GM18520 (cell line): ENCODE measurements at regions not wholly inside any gene's neighbourhood (a gene's known extent, or its start where the extent isn't known, plus 50 kb on each side); places are given as distances from the start of the nearest gene placed in this dataset.

Experiments used
- ATAC-seq: cut with Tn5 transposase; IDR thresholded peaks from one replicate; pipeline ENCODE4 v1.9.1; 2021; ENCODE audit not compliant: unreplicated experiment

DNA sequence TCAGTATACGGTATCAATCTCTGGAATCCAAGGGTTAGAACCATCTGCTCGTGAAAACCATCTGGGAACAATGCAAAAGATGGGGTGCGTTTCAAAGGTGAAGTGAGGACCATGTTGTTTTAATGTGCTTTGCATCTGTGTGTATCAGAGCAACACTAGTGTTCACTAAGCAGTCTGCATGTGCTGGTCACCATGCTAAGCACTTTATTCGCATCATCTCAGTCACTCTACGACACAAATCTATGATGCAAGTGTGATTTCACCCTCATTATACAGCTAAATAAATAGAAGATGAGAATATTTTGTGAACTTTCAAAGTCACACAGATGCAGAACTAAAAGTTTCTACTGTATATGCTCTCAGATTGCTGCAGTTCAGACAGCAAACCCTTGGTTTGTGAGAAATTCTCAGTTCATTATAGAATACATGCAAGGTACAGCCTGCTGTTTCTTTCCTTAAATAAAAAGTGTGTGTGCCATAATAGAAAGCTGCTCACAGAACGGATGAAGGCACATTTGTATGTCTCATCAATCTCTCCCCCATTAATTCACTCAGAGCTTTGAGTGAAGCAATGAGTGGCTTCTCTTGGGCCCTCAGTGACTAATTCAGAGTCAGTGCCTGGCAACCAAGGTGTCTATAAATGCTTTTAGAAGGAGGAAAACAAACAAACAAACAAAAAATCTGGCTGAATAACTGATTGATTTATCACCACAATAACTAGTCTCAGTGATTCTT lies 652.8 kb upstream of the SOX11 start:
- no peak for ATAC-seq

DNA sequence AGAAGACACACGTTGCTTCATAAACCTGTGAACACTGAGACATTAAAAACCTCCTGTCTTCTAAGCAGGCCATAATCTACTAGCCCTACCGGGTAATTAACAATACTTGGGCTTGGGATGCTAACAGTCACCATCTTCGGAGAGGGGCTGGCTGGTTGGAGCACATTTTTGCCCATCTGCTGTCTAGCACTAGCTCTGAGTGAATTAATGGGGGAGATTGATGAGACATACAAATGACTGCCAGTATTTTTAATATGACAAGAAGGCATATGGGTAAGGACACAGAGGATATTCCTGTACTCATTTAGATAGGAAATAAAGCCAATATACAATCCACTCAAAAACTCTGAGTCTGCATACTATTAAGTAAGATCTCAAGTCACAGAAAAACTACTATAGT lies 651.6 kb upstream of the SOX11 start:
- no peak for ATAC-seq

DNA sequence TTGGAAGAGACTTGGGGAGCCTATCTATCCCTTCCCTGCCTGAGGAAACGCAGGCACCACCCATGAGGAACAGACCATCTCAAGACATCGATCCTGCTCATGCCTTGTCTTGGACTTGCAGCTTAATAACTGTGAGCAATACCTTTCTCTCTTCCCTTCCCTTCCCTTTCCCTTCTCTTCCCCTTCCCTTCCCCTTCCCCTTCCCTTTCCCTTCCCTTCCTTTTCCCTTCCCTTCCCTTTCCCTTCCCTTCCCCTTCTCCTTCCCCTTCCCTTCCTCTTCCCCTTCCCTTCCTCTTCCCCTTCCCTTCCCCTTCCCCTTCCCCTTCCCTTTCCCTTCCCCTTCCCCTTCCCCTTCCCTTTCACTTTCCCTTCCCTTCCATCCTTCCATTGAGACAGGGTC lies 650.7 kb upstream of the SOX11 start:
- no peak for ATAC-seq

DNA sequence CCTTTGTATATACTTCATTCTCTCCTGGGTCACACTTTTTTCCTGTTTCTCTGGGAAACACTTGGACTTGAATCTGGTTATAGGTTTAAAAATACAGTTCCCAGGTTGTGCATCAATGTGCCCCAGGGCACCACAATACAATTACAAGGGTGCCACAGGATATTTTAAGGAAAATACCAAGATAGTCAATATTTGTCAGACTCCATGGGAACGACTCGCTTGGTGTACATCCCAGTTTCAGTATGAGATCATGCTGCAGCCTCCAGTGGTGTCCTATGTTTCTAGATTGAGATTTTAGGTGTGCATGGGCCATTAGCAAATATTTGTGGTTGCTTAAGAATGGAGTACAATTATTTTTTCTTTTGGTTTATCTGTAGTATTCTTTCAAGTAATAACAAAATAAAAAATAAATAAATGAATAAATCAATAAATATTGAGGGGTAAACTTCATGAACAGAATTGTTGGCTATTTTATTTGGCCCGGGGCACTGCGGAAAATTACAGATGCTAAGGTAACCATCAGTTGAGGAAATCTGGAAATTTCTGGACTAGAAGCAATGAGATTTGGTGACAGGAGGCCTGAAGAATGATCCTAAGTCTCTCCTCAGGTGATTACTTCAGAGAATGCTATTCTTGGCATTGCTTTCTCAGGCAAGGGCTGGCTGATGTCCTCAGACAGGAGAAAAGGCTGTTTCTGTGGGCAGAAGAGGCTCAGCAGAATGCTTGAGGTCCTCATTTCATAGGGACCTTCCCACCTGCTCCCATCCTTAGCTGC lies 649.3 kb upstream of the SOX11 start:
- ATAC-seq: no peak

DNA sequence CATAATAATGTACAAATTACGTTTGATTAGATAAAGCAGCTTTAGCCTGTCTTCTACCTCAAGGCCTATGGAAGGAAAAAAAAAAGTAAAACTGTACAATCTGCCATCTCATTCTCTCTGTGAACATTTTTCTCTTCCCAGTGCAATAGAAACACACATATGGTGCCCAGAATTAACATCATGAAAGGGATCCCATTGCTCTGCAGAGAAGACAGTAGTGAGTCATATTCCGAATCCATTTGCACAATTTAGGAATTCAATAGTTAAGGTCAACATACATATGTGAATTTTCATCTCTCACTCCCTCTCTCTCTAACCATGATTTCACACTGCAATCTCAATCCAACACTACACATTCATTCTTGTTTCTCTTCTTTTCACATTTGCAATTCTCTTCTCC lies 640.9 kb upstream of the SOX11 start:
- ATAC-seq: no peak

DNA sequence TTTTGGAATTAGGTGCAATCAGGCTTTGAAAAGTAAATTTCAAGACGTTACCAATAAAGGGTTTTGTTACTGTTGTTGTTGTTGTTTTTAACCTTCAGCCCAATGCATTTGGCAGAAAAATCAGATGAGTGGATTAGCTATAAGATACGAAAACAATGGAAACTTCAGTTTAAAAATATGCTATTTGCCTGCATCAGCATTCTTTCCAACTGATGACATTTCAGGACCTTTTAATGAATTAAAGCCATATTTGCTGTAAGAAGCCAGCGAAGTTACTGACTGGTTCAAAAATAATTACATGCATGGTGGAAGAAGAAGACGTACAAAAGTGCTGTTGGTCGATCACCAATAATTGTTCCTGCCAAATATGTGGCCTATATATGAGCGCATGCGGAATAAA lies 639.3 kb upstream of the SOX11 start:
- ATAC-seq: no peak

DNA sequence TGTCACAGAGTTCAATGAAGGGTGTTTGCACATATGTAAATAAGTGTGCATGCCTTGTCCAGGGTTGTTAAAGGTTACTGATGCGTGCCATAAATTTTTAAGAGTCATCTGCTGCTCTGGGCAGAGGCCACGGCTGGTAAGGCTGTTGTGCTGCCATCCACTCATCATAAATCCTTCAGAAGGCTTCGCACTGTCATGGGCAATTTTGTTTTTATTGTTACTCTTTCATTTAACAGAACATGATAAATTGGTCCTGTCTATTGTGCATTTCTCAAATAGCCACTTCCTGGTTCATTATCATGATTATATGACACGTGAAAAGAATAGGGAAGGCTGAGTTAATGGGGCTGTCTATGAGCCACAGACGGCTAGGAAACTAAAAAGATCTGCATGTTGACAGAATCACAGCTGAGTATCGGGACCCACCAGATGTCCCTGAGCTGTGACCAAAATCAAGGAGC lies 634.3 kb upstream of the SOX11 start:
- no peak for ATAC-seq

DNA sequence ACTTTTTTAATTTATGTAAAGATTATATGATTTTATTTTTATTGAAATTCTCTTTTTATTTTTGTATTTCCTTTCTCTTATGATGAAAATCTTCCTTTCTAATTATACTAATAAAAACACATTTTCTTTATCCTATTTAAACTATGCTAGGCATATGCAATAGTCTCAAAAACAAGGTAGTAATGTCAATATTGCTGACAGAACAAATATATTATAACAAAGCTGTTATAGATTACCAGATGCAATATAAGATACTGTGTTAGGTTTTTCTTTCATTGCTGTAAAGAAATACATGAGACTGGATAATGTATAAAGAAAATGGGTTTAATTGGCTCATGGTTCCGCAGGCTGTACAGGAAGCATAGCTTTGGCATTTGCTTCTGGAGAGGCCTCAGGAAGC lies 631.2 kb upstream of the SOX11 start:
- no peak for ATAC-seq

DNA sequence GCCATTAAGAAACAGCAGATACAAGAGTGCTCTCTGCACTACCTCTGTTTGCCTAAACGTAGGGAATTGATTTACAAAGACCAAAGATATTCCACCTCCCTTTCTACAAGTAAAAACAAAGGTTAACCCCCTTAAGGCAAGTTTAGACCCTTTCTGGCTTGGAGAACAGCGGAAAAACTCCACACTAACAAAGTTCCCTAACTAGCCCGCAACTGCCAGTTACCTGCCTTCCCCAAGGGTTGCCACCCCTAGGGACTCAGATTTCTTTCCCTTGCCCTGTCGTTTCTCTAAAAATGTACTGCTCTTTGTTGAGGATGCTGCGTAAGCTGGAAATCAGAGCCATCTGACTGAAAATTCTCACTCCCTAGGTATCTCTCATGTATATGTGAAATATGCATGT lies 627.5 kb upstream of the SOX11 start:
- ATAC-seq: no peak

DNA sequence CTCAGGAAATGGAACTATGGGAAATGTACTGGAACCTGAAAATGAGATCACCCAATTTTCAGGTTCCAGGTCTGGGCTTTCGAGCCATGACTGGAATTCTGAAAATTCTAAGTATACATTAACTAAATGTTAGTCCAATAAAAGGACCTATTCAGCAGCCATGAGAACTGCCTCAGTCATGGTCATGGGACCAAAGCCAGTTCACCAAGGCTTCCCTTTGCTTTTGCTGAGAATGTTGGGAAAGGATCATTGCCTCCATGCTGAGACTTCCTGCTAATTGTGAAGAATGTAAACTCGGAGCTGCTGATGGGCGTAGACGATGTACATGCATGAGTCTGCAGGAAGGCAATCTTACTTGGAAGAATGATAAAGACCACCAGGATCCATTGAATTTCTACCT lies 624.4 kb upstream of the SOX11 start:
- no peak for ATAC-seq

DNA sequence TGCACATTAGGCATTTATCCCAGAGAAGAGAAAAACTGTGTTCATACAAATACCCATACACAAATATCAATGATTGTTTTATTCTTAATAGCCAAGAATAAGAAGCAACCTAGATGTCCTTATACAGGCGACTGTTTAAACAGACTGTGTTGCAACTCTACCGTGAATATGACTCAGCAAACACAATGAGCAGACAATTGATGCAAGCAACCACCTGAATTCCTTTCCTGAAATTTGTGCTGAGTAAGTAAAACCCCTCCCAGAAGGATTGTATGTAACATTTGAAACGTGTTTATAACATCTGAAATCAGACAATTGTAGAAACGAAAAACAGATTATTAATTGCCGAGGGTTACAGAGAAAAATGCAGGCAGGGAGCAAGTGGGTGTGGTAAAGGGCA lies 621.9 kb upstream of the SOX11 start:
- ATAC-seq: no peak

DNA sequence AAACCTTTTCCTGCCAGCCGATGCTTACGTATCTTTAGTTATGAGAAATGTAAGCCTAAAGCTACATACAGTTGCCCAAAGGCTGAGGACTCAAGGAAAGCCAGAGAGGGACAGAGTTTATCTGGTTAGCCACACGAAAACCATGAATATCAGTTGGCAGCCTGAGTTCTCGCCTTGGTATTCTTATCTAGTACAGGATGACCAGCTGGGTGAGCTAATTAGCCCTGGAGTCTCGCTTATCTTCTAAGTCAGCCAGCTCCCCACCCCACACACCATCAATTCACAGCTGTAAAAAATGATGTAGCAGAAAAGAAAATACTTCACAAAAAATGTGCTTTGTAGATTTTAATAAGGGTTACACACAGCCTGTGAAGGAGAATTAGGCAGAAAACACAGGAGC lies 617.5 kb upstream of the SOX11 start:
- ATAC-seq: no peak

DNA sequence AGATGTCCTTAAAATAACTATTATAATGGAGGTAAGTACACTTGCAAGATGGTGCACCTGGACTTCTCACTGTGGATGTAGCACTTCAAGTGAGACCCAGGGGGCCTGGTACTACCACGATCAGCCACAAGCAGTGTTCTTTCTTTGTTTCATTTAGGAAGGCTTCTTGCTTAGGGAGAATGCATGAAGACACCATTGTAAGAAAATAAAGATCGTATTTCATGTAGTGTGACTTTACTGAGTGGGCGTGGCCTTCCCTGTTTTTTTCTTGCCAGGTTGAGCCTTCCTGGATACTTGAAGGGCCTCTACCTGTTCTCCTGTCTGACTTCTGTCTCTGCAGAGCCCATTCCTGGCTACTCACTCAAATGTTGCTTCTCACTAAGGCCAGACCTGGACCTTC lies 615.6 kb upstream of the SOX11 start:
- no peak for ATAC-seq

DNA sequence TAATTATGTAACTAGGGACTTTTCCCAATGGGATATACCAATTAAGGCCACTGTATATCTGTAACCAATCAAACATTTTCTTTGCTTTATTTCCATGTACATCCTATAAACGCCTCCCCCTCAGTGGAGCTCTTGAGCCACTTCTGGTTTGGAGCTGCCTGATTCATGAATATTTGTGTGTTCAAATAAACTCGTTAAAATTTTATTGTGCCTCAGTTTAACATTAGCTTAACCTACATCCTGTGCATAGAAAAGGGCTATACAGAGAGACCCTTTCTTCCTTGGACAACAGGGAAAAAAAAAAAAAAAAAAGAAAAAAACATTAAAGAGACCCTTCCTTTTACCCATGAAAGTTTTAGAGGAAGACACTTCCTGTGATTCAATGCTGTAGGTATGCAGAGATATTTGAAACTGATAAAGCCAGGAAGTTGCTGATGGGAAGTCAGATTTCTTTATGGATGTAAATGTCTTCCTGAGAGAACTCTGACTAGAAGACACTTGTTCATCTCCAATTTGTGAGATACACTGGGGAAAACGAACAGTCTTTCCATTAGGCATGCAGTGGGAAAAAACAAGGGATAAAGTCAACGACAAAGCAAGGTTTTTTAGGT lies 614.6 kb upstream of the SOX11 start:
- no peak for ATAC-seq

DNA sequence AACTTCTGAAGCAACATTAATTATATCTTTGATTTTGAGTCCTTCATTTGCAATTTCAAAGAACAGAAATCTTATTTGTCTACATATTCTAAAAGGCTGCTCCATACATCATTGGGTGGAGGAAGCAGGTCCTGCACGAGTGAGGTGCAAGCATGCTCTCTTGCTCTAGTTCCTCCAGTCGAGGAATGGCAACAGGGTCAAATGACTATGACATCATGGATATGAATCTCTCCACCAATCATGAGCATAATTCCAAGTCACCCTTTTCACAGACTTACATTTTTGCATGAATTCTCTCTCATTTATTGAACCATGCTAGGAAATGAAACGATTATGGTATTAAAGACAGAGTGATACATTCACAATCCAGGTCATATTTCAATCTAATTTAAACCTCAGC lies 608.8 kb upstream of the SOX11 start:
- no peak for ATAC-seq

DNA sequence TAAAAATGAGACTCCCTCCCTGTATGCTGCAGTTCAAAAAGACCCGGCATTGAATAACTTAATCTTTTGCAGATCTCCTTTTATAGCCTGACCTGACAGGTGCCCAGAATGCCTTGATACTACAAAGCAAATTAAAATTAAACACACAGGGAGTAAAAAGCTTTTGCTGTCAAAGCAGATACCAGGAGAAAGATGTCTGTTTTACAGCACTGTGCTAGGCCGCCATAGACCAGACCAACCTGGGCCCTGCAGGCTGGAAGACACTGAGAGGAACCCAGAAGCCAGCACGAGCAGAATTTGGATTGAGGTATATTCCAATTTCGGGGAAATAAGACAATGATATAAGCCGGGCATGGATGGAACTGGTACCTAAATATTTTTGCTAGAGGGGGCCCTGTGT lies 602.8 kb upstream of the SOX11 start:
- no peak for ATAC-seq

DNA sequence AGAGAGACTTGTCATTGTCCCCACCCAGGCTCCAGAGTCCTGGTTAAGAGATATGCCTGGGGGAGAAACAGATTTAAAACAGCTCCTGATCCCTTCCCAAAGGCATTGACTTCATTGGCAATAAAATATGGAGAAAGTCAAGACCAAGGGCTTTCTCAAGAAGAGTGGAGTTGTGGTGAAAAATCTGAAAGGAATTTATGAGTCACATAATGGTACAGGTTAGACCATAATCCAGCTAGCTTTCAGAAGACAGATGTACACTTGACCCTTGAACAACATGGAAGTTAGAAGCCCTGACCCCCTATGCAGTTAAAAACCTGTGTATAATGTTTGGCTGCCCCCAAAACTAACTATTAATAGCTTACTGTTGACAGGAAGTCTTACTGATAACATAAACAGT lies 599.1 kb upstream of the SOX11 start:
- no peak for ATAC-seq

DNA sequence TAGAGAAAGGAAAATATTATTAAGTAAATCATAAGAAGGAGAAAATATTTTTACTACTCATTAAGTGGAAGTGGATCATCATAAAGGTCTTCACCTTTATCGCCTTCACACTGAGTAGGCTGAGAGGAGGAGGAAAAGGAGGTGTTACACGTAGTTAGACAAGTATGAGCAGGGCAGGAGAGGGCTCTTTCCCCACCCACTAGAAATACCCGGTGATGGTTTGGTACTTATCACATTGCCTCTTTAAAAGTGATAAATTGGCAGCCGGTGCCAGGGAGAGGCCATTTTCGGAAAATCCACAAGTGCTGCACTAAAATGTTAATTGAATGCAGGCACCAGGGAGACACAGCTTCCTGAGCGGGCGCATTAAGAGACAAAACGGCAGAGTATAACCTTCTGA lies 598.7 kb upstream of the SOX11 start:
- ATAC-seq: no peak

DNA sequence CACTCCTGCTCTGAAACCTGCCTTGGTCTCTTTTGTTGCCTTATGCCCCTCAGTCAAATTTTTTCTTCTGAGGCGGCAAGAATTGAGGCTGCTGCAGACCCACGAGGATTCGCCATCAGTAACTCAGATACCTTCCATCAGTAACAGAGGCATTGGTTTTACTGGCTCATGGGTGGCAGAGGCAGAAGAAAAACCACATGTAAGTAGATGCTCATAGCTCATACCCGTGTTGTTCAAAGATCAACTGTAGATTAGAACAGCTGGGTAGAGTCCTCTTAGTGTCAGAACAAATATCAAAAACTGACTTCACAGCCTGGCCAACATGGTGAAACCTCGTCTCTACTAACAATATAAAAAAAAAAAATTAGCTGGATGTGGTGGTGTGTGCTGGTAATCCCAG lies 598.0 kb upstream of the SOX11 start:
- ATAC-seq: no peak

DNA sequence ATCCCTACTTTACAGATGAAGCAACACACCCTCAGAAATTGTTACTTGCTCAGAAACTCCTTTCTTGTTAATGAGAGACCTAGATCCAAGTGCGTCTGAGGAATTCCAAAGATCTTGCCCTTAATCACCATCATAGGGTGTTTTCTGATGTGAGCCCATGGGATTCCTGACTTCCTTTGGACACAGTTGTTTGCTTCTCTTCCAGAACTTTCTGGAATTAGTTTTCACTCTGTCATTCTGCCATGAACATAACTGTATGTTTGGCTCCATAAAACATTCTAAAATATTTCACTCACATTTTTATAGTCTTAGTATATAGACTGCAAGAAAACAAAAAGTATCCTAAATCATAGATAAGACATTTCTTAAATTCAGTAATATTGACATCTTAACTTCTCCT lies 593.9 kb upstream of the SOX11 start:
- no peak for ATAC-seq

DNA sequence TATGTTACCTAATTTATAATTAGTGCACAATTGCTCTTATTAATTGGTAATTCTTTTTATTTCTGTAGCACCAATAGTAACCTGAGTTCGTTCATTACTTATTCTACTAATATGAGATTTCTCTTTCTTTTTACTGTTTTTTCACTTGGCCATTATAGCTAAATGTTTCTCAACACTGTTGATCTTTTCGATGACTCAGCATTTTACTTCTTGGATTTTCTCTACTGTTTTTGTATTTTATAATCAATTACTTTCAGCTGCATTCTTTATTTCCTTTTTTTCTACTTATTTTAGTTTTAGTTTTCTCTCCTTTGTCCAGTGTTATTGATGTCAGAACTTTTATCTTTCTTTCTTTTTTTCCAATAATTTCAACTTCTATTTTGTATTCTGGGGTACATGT lies 589.4 kb upstream of the SOX11 start:
- ATAC-seq: no peak

DNA sequence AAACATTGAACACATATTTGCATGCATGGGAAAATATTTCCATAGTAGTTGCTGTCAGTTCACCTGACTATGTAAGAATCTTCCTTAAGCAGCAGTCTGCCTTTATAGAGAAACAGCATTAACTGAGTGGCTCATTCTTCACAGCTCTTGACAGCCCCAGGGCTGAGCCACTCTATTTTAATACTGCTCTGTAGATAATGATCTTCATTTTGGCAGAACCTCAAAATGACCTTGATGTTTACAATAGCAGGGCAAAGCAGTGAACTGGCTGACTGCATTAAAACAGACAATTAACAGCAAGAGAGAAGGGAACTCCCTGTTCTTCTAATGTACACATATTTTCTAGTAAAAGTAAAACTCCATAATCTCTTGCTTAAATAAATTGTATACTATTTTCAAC lies 580.6 kb upstream of the SOX11 start:
- no peak for ATAC-seq
